Esophagus squamous epithelium (tissue), 5 donors: ENCODE measurements at regions not wholly inside any gene's neighbourhood (a gene's known extent, or its start where the extent isn't known, plus 50 kb on each side); places are given as distances from the start of the nearest gene placed in this dataset.

Source experiments
- DNase-seq: peaks from one replicate; lab custom pipeline; 2025; lab: John Stamatoyannopoulos, UW
- H3K27ac ChIP-seq, 4 donors: fragments of 200-600 bp; sonication (generic); one replicate each; pipeline ENCODE4 v1.5.1; 2016 to 2019; ENCODE audit warnings: mild to moderate bottlenecking in 1 of 4
- H3K27me3 ChIP-seq, 4 donors: fragments of 200-600 bp; sonication (generic); 1 replicate in 3 of 4; 2 replicates in 1 of 4; pipeline versions ENCODE4 v1.5.1 to v1.6.0; 2017 to 2021; ENCODE audit warnings: antibody characterized with exemption in 1 of 4
- H3K36me3 ChIP-seq, 3 donors: fragments of 200-600 bp; sonication (generic); one replicate each; pipeline ENCODE4 v1.5.1; 2016 to 2019
- H3K4me1 ChIP-seq, 3 donors: fragments of 200-600 bp; sonication (generic); one replicate each; pipeline ENCODE4 v1.5.1; 2017 to 2019
- H3K4me3 ChIP-seq, 4 donors: fragments of 200-600 bp; sonication (generic); 1 replicate in 3 of 4; 2 replicates in 1 of 4; pipeline ENCODE4 v1.5.1; 2016 to 2019; ENCODE audit warnings: mild to moderate bottlenecking in 2 of 4, moderate library complexity in 1 of 4
- H3K9me3 ChIP-seq, 3 donors: fragments of 200-600 bp; sonication (generic); one replicate each; pipeline ENCODE4 v1.5.1; 2016 to 2019
- CTCF ChIP-seq, 6 experiments: fragments of 450-650 bp in 4 of 6; fragments of 200-600 bp in 2 of 6; sonication (generic) in 2 of 6; IDR thresholded peaks; one replicate each; pipeline ENCODE4 v1.5.1; 2016 to 2019; ENCODE audit warnings: antibody characterized with exemption in 6 of 6, mild to moderate bottlenecking in 4 of 6, moderate library complexity in 4 of 6
- POLR2A ChIP-seq, 4 donors: fragments of 450-650 bp; IDR thresholded peaks; one replicate each; pipeline ENCODE4 v1.6.1; 2017; ENCODE audit warnings: antibody characterized with exemption in 4 of 4, mild to moderate bottlenecking in 4 of 4, moderate library complexity in 3 of 4
- WGBS, 2 donors: methylation state at CpG; one replicate each; pipeline ENCODE4 v1.1.5; 2018; 5-methylcytosine and 5-hydroxymethylcytosine counted together
- intact Hi-C: fragments of 100-400 bp; cut with DNase I; formaldehyde crosslinking; loops from one replicate; pipeline ENCODE4 v1.15.0; 2022
- donor health status: DM: yes; HTN: yes; CAD: no.

- no peak overlapping the region for H3K4me3 ChIP-seq
- no peaks in the 10 kb centered on the region for H3K36me3 ChIP-seq
- DNase-seq = no peak
- peaks cover 0 to 16% (median 0%) of the 10 kb centered on the region in 4 donors for H3K27me3 ChIP-seq
- peak overlapping the region in 1 of 4 donors; percentile 14 for H3K27ac ChIP-seq
- no peaks in the 10 kb centered on the region for H3K9me3 ChIP-seq
- H3K4me1 ChIP-seq = no peaks in the 10 kb centered on the region
- WGBS, 2 donors = 47 to 71% methylated on average over 2 to 3 of the region's 6 CpGs
- intact Hi-C loops = no loop called here
- TF ChIP-seq POLR2A (IDR thresholded peaks at IDR 0.05) (no peak), CTCF (IDR thresholded peaks at IDR 0.05) (no peak)
Observed at GRCh38 chr22:22712092-22712658, 67.8 kb downstream of the GGTLC2 start.

GRCh38 chr22:22712666-22713365 is 68.4 kb downstream of the GGTLC2 start:
- Histone ChIP-seq H3K27me3 (peaks cover 0 to 19% (median 0%) of the 10 kb centered on the region in 4 donors), H3K9me3 (no peaks in the 10 kb centered on the region), H3K4me1 (no peaks in the 10 kb centered on the region), H3K36me3 (no peaks in the 10 kb centered on the region), H3K4me3 (no peak overlapping the region), H3K27ac (peak overlapping the region in 1 of 4 donors; percentile 14)
- TF ChIP-seq POLR2A (IDR thresholded peaks at IDR 0.05) = no peak
- no peak for TF ChIP-seq CTCF (IDR thresholded peaks at IDR 0.05)
- DNase-seq = no peak
- 48 to 79% methylated on average over 7 to 11 of the region's 13 CpGs for WGBS, 2 donors
- intact Hi-C loops = no loop called here

GRCh38 chr22:22713416-22713815 is 69.0 kb downstream of the GGTLC2 start:
- no peak overlapping the region for H3K27ac ChIP-seq
- intact Hi-C loops = no loop called here
- H3K4me1 ChIP-seq = no peaks in the 10 kb centered on the region
- WGBS, 2 donors = 67 to 88% methylated on average over 1 of the region's 1 CpG
- no peaks in the 10 kb centered on the region for H3K36me3 ChIP-seq
- no peaks in the 10 kb centered on the region for H3K9me3 ChIP-seq
- no peak for DNase-seq
- peaks cover 0 to 25% (median 0%) of the 10 kb centered on the region in 4 donors for H3K27me3 ChIP-seq
- H3K4me3 ChIP-seq = no peak overlapping the region
- no peak for TF ChIP-seq POLR2A (IDR thresholded peaks at IDR 0.05)
- TF ChIP-seq CTCF (IDR thresholded peaks at IDR 0.05) = no peak

GRCh38 chr22:22714600-22715335 is 70.4 kb downstream of the GGTLC2 start:
- H3K27ac ChIP-seq = no peak overlapping the region
- no peak for DNase-seq
- TF ChIP-seq POLR2A (IDR thresholded peaks at IDR 0.05) (no peak), CTCF (IDR thresholded peaks at IDR 0.05) (no peak)
- no peaks in the 10 kb centered on the region for H3K9me3 ChIP-seq
- no peaks in the 10 kb centered on the region for H3K36me3 ChIP-seq
- H3K4me1 ChIP-seq = no peaks in the 10 kb centered on the region
- WGBS, 2 donors = 44 to 65% methylated on average over 7 of the region's 7 CpGs
- intact Hi-C loops = no loop called here
- H3K4me3 ChIP-seq = no peak overlapping the region
- H3K27me3 ChIP-seq = peaks cover 0 to 30% (median 0%) of the 10 kb centered on the region in 4 donors
